GM19023 (cell line): ENCODE measurements at regions not wholly inside any gene's neighbourhood (a gene's known extent, or its start where the extent isn't known, plus 50 kb on each side); places are given as distances from the start of the nearest gene placed in this dataset.
"Not testable (repeated sequence)": the region's sequence is repeated elsewhere in the genome, so short reads cannot be mapped to it uniquely, and the experiment has no call there.

ENCODE experiments used
- ATAC-seq: cut with Tn5 transposase; IDR thresholded peaks from one replicate; pipeline ENCODE4 v1.9.1; 2021; ENCODE audit warnings: mild to moderate bottlenecking, moderate library complexity; ENCODE audit not compliant: unreplicated experiment

DNA sequence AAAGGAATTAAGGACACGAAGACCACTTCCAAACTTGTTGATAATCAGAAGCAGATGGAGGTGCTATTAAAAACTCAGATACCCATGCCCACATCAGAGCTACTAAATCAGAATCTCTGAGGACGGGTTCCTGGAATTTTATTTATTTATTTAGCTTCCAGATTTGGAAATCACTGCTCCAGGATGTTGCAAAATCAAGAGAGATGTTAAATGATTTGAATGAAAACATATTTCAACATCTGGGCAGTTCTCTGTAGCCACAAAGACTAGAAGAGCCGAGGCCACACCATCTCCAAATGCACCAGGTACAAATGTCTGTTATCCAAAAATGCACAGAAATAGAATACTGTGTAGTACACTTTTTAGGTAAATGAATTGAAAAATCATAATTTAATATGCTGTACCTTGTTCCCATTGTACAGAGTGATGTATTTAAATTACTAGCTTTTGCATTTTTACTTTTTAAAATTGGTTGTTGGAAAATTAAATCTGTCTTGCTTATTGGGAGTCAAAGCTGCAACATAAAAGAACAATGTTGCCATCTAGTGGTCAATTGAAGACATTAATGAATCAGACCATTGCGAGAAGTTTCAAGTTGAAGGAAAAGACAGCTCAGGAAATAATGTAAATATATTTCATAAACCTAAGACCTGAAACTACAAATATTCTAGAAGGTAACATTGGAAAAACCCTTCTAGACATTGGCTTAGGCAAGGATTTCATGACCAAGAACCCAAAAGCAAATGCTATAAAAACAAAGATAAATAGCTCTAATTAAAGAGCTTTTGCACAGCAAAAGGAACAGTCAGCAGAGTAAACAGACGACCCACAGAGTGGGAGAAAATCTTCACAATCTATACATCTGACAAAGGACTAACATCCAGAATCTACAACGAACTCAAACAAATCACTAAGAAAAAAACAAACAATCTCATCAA, 151.3 kb upstream of the TTC29 start:
- no peak for ATAC-seq

DNA sequence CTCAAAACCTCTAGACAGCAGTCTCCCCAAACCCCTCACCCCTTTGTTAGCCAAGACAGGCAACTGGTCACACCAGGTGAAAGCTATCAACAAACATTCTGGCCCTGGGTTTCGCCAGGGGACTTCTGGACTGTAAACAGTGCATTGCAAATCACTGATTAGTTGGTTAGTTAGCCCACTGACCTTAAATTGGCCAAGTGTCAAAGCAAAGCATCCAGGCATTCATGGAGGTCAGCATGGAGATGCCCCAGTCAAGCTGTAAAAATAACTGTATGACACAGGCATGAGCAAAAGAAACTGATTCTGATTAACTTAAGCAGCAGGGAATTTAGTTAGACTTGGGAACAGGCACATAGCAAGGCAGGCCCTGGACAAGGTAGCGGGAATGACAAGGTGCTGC, 156.0 kb upstream of the TTC29 start:
- ATAC-seq, result no peak

DNA sequence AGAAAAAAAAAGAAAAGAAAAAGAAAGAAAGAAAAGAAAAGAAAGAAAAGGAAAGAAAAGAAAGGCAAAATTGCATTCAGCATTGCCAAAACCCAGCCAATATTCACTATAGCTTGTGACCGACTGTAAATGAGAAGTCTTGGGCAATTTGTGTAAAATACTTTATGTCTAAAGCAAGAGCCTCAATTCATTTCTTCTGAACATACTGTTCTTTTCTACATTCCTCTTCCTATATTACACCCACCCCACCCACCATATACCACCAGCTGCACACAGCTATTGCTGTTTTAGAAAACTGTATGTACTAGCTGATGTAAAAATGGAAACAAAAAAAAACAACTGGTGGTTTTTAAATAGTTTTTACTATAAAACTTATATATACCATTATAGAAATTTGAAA, 156.9 kb upstream of the TTC29 start:
- no peak for ATAC-seq

DNA sequence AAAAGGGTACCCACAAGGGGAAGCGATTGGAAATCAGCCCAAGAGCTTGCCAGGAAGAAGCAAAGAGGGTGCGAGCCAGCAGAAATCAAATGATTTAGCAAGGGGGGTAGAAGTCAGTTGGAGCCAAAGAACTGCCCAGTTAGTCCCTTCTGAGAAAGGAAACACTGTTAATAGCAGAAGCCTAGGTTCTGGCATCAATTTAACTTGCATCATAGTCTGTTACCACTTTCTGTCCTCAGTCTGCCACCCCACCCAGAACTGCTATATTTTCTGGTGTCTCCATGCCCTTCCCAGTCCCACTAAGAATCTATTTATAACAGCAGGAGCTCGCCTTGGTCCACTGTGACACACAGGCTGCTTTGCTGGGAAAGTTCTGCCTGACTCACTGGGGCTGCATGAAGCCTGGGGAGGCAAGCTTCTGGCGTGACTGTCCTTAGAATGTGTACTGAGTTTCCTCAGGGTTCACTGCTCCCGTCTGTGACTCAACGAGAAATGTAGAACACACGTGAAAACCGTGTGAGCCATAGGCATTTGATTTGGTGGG, 157.8 kb upstream of the TTC29 start:
- ATAC-seq, result no peak

DNA sequence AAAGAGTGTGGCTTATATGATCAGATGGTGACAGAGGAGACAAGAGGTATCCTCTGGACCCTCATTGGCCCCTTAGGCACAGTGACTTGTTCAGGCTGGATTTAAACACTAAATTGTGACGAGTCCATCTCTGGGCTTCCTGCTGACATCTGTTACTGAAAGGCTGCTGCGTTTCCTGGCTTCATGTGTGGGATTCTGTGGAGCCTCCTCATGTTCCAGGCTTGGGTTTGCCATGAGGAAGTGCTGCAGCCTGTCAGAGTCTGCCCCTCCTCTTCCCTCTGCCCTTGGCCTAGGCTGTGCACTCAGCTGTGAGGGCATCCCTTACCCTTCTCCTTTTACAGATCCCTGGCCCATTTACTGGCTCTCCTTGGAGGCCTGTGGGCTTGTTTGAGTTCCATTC, 159.1 kb upstream of the TTC29 start:
- ATAC-seq, result no peak

DNA sequence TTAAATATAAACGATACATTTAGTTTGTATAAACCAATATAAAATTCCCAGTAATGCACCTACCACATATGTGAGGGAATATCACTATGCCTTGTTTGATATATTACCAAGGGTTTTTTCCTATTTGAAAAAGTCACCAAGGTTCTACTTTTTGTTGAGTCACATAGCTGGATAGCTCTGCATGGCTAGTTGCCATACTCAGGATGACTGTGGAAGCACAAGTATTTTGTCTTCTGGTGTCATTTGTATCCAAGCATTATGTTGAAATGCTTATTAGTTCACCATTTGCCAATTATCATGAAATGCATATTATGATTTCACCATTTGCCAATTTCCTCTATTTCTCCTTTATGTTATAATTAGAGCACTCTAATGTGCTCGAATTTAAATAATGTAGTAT, 162.7 kb upstream of the TTC29 start:
- no peak for ATAC-seq

DNA sequence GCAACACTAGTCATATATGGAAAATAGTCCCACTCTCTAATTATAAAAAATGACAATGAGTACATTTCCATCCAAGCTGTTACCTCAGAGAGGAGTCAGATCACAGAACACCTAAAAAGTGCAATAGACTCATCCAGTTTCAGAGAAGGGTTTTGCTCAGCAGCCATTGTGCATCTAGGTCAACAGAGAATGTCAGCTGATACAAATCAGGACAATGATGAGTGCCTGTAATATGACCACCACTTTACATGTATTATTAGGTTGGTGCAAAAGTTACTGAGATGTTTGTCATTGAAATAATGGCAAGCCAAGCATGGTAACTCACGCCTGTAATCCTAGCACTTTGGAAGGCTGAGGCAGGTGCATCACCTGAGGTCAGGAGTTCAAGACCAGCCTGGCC, 164.1 kb upstream of the TTC29 start:
- no peak for ATAC-seq

DNA sequence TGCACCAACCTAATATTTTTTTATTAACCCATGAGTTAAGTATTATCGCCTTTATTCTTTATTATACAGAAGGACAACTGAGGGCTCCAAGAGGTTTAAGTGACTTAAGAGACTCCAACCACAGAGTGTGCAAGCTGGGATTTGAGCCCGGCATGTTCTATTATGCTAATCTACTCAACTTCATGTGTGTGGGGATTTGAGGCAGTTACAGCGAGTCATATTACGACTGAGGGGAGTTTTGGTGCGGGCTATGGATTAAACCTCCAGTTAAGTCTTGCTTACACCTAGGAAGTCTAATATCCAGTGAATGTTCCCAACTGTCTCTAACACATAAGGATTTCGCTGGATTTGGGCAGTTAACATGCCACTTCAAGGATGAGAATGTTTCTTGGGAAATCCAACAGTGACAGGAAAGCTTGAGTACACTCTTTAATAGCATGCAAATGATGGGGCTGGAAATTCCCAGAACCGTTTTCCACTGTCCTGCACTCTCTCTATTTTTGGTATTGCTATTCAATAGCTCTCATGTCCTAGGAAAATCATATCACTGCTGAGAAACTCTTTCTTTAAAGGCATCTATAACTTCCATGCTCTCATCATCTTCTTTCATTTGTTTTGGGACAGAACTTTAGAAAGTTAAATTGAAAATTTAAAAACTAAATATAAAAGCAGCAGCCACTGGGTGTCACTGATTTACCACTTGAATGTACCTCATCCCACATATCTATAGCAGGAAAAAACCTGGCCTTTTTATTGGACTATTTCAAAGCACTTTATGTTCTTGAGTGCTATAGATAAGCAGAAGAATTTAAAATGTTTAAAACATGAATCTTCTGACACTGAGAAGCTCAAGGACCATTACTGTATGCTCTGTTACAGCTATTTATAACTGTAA, 165.1 kb upstream of the TTC29 start:
- no peak for ATAC-seq

DNA sequence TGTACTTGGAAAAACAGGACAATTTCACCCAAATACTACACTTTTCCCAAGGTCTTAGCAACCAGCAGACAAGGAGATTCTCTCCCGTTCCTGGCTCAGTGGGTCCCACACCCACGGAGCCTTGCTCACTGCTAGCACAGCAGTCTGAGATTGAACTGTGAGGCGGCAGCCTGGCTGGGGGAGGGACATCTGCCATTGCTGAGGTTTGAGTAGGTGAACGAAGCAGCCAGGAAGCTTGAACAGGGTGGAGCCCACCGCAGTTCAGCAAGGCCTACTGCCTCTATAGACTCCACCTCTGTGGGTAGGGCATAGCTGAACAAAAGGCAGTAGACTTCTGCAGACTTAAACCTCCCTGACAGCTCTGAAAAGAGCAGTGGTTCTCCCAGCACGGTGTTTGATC, 166.5 kb upstream of the TTC29 start:
- not testable (repeated sequence) for ATAC-seq

DNA sequence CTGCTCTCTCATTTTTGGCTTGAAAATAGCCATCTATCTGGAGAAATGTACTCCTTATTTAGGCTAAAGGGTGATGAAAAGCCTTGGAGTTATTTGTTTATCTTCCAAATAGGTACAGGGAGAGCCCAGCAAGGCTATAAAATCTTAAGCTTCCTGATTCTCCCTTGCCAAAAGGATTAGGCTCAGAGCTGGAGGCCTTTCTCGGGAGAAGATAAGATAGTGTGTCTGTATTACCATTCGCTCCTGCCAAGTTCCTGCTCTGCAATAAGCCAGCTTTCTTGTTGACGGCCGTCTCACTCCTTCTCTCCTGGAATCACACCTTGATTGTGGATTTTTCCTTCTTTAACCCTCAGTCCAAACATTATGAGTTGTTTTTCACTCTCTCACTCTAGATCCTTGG, 171.8 kb upstream of the TTC29 start:
- ATAC-seq, result no peak

DNA sequence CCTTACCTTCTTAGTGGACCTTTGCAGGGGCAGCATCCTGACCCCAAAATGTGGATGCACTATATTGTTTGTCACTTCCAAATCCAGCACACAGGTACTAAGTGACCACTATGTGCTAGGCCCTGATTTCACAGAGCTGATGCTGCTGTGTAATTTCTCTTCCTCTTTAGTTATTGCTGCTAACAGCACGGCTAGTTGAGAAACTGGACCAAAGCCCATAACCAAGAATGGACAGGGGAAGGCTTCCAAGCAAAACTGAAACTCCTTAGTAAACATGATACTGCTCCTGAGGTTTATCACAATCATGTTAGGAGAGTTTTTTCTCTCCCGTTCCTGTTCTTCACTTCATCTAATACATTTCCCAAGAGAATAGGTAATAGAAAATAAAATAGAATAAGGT, 172.9 kb upstream of the TTC29 start:
- no peak for ATAC-seq

DNA sequence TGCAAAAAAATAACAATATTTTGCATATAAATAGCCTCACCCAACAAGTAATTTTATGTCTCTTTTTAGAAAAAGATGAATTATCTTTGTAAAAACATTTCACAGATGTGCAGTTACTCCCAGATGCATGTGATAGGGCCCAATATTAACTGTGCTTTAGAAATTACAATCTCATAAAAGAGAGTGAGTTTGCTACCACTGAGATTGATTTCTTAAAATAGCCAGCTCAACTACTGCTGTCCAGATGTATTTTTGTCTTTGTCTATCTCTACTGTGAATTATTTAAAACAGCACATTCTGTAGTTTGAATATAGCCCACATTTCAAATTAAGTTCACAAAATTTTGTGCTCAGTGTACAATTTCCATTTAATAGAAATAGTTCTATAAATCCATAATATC, 177.0 kb upstream of the TTC29 start:
- no peak for ATAC-seq

DNA sequence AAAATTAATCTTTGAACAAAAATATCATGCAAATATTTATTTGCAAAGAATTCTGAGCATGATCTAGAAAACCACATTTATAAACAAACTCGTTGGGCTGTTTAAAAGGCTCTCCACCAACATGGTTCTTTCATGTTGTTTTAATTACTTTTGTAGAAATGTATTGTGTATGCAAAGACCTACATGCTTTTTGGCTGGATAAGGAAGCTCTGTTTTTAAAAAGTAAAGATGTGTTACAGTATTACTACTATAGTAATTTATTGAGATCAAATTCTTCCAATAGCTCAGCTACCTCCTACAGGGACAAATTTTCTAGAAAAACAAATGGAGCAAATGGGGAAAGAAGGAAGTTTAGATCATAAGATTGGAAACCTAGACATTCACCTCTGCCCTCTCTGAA, 177.5 kb upstream of the TTC29 start:
- ATAC-seq, result no peak

DNA sequence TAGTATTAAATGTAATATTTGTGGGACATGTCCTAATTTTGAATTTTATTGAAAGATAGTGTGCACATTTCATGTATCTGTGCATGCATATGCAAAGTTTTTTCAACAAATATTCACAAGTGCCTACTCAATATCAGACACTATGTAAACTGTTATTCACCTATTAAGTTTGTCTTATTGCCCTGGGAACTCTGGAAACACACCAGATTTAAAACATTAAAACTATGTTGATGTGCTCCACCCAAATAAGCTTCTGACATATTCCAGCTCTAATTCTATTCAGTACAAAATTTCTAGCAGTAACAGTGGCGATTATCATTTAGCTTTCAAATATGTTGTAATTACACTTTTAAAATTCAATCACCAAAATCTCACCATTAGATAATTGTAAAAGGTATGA, 183.1 kb upstream of the TTC29 start:
- no peak for ATAC-seq

DNA sequence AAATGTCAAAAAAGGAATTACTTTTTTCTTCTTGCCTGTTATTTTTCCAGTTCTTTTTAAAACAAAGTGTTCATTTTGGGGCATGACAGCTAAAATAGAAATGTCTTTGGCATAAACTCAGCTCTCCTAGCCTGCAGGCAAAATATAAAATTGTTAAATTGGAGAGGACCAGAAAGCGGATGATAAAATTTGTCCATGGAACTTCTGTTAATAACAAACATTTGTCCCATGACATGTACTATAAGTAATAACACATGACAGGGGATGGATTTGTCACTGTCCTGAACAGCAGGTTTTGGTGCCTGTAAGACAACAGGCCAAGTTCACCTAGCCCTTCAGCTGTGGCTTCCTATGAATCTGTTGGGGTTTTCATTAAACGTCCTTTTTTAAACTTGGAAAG, 184.0 kb upstream of the TTC29 start:
- ATAC-seq, result no peak

DNA sequence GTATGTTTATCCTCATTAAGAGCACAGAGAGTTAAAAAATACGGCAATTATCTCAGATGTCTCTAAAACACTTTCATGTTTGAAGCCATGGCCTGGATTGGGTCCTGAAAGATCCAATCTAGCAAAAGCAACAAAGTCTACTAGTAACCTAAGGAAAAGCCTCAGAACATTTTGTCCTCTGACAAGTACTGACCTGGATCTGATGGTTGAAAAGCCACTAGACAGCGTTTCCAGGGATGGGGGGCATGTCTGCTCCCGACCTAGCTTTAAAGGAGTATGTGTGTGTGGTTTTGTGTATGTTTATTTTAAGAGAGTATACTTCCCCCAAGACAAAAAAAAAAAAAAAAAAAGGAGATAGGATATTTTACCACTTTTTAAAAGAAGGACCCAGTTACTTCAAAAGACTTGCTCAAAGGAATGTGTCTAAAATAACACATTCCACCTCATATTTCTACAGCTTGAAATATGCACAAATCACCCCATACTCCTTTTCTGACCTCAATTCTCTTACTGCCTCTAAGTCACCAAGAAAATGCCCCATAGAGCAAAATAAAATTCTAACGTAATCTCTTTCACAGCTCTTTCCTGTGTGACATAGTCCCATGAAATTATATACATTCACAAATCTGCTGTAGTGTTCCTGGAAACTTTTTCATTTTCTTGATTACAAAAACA, 189.0 kb upstream of the TTC29 start:
- no peak for ATAC-seq

DNA sequence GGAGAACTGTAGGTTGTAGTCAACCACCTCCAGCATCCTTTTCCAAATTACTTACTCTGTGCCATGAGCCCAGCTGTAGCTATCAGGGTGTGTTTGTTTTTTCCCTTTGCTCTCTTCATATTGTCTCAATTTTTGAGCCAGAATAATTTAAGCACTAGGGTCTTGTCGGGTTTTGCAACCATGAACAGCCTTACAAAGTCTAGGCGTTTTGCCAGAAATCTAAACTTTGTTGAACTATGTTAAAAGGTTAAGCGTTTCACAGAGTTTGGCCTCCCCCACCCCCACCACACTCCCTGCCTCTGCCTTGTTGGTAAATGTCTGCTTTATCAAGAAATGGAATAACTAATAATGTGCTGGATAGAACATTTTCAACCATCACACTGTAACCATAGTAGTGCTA, 190.6 kb upstream of the TTC29 start:
- no peak for ATAC-seq

DNA sequence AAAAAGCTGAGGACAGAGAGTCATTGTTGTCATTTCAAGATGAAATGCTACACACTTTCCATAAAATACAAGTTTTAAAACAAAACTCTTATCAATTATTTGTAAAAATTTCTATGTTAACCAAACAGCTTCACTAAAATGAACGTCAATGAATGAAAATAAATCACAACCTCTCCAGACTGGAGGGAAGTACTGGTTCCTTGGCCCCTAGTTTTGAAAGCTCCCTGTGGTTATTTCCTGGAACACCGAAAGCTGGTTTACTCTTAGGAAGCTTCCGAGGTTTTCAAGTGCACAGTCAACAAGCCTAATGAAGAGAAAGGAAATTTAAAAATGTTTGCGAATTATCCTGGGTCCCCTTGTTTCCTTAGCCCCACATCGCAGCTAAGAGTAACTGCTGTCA, 191.1 kb upstream of the TTC29 start:
- ATAC-seq, result no peak

DNA sequence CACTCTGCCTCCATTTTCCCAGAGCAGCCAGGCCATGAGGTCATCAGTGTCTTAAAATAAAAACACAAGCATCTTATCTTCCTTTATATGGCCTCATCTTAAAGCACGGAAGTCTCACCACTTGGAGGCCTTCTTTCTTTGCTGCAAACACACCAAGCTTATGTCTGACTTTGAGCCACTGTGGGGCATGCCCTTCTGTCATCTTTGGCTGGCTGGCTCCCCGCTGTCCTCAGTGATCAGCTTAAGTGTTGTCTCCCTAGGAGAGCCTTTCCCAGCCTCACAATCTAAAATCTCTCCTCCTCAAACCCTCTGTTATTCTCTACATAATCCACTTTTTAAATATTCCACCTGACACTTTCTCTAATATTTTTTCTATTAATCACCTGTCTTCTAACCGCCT, 191.6 kb upstream of the TTC29 start:
- no peak for ATAC-seq

DNA sequence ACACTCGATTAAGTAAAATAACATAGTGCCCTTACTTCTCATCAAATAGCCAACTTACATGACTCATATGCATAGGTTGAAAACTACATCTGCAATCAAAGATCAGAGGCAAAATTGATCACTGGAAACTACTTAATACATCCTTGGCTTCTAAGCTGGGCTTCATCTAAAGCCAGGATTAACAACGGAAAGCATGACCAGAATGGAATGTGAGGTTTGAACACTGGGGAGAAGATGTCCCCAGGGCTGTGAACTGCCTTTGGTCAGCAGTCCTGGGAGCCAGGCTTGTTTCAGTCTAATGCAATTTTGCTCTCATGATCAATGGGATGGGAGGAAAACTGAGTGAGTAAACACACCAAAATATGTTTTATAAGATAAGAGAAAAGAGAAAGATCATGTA, 192.5 kb upstream of the TTC29 start:
- no peak for ATAC-seq
